ENCODE measurements at regions not wholly inside any gene's neighbourhood (a gene's known extent, or its start where the extent isn't known, plus 50 kb on each side); places are given as distances from the start of the nearest gene placed in this dataset.

- CTCF ChIA-PET, result no interaction called here
- H3K27ac Mint-ChIP-seq (ENCODE audit: unreplicated experiment), result no peak overlapping the region
- H3K9me3 Mint-ChIP-seq (ENCODE audit: unreplicated experiment), result no peaks in the 10 kb centered on the region
- Histone ChIP-seq H3K4me3 (ENCODE audit: low read depth, low read length) (no peak overlapping the region), H3K27me3 (replicated peaks; ENCODE audit: control insufficient read depth, insufficient read depth, low read length) (no peaks in the 10 kb centered on the region; the same call in 1 of the 2 replicates), H3K4me1 (no peaks in the 10 kb centered on the region), H3K9me3 (no peaks in the 10 kb centered on the region), H3K36me3 (ENCODE audit: control insufficient read depth, insufficient read depth, low read length) (no peaks in the 10 kb centered on the region)
- H3K4me1 Mint-ChIP-seq (ENCODE audit: low read depth, unreplicated experiment), result no peaks in the 10 kb centered on the region
- intact Hi-C loops (cut with micrococcal nuclease; ENCODE audit: unreplicated experiment), result no loop called here
- H3K27me3 Mint-ChIP-seq (ENCODE audit: insufficient read depth, unreplicated experiment), result peaks cover 20% of the 10 kb centered on the region
- no TSS peak for BruUV-seq (replicated peaks)
- no peak for TF ChIP-seq CTCF (IDR thresholded peaks at IDR 0.05; ENCODE audit: insufficient read depth in 1 of 2, low read depth in 1 of 2, low read length in 1 of 2, severe bottlenecking in 1 of 2, unreplicated experiment in 1 of 2)
- POLR2A ChIA-PET, result no interaction called here
- H3K36me3 Mint-ChIP-seq (ENCODE audit: insufficient read depth, unreplicated experiment), result no peaks in the 10 kb centered on the region
- no peak overlapping the region for H3K4me3 Mint-ChIP-seq (ENCODE audit: unreplicated experiment)
- DNase-seq, result no peak
Observed at GRCh38 chr15:31523655-31524049, 197.0 kb downstream of the KLF13 start.

GRCh38 chr15:31525185-31525695 is 198.6 kb downstream of the KLF13 start:
- DNase-seq, result no peak
- H3K4me3 Mint-ChIP-seq (ENCODE audit: unreplicated experiment), result no peak overlapping the region
- H3K27me3 Mint-ChIP-seq (ENCODE audit: insufficient read depth, unreplicated experiment), result peaks cover 23% of the 10 kb centered on the region
- no peaks in the 10 kb centered on the region for H3K4me1 ChIP-seq
- intact Hi-C loops (cut with micrococcal nuclease; ENCODE audit: unreplicated experiment), result no loop called here
- no peak for TF ChIP-seq CTCF (IDR thresholded peaks at IDR 0.05; ENCODE audit: insufficient read depth in 1 of 2, low read depth in 1 of 2, low read length in 1 of 2, severe bottlenecking in 1 of 2, unreplicated experiment in 1 of 2)
- no peaks in the 10 kb centered on the region for H3K4me1 Mint-ChIP-seq (ENCODE audit: low read depth, unreplicated experiment)
- CTCF ChIA-PET, result no interaction called here
- no TSS peak for BruUV-seq (replicated peaks)
- H3K9me3 ChIP-seq, result no peaks in the 10 kb centered on the region
- POLR2A ChIA-PET, result no interaction called here
- no peaks in the 10 kb centered on the region for H3K36me3 ChIP-seq (ENCODE audit: control insufficient read depth, insufficient read depth, low read length)
- no peak overlapping the region for H3K27ac Mint-ChIP-seq (ENCODE audit: unreplicated experiment)
- peaks cover 1% of the 10 kb centered on the region; the same call in 1 of the 2 replicates for H3K27me3 ChIP-seq (replicated peaks; ENCODE audit: control insufficient read depth, insufficient read depth, low read length)
- no peaks in the 10 kb centered on the region for H3K36me3 Mint-ChIP-seq (ENCODE audit: insufficient read depth, unreplicated experiment)
- H3K4me3 ChIP-seq (ENCODE audit: low read depth, low read length), result no peak overlapping the region
- H3K9me3 Mint-ChIP-seq (ENCODE audit: unreplicated experiment), result no peaks in the 10 kb centered on the region

GRCh38 chr15:31525988-31526665 is 199.5 kb downstream of the KLF13 start:
- Histone ChIP-seq H3K27me3 (replicated peaks; ENCODE audit: control insufficient read depth, insufficient read depth, low read length) (peaks cover 1% of the 10 kb centered on the region; the same call in 1 of the 2 replicates), H3K36me3 (ENCODE audit: control insufficient read depth, insufficient read depth, low read length) (no peaks in the 10 kb centered on the region), H3K4me3 (ENCODE audit: low read depth, low read length) (no peak overlapping the region), H3K4me1 (no peaks in the 10 kb centered on the region), H3K9me3 (no peaks in the 10 kb centered on the region)
- BruUV-seq (replicated peaks), result no TSS peak
- no peak overlapping the region for H3K4me3 Mint-ChIP-seq (ENCODE audit: unreplicated experiment)
- intact Hi-C loops (cut with micrococcal nuclease; ENCODE audit: unreplicated experiment), result no loop called here
- no peaks in the 10 kb centered on the region for H3K36me3 Mint-ChIP-seq (ENCODE audit: insufficient read depth, unreplicated experiment)
- H3K27ac Mint-ChIP-seq (ENCODE audit: unreplicated experiment), result no peak overlapping the region
- peaks cover 22% of the 10 kb centered on the region for H3K27me3 Mint-ChIP-seq (ENCODE audit: insufficient read depth, unreplicated experiment)
- no peaks in the 10 kb centered on the region for H3K9me3 Mint-ChIP-seq (ENCODE audit: unreplicated experiment)
- TF ChIP-seq CTCF (IDR thresholded peaks at IDR 0.05; ENCODE audit: insufficient read depth in 1 of 2, low read depth in 1 of 2, low read length in 1 of 2, severe bottlenecking in 1 of 2, unreplicated experiment in 1 of 2), result no peak
- POLR2A ChIA-PET, result no interaction called here
- H3K4me1 Mint-ChIP-seq (ENCODE audit: low read depth, unreplicated experiment), result no peaks in the 10 kb centered on the region
- CTCF ChIA-PET, result no interaction called here
- no peak for DNase-seq
